Activated CD4-positive, alpha-beta memory T cell treated with anti-CD3 and anti-CD28 coated beads for 36 hours (primary cell): ENCODE measurements at regions not wholly inside any gene's neighbourhood (a gene's known extent, or its start where the extent isn't known, plus 50 kb on each side); places are given as distances from the start of the nearest gene placed in this dataset.

Experiments used
- CTCF ChIA-PET: fragments of 350-600 bp; sonication (Branson Sonifier 250); formaldehyde crosslinking; loops from one replicate; lab custom pipeline; 2021; ENCODE audit warnings: antibody characterized with exemption, inconsistent platforms; lab: Charles Lee
- POLR2A ChIA-PET: fragments of 350-600 bp; sonication (Branson Sonifier 250); formaldehyde crosslinking; loops from one replicate; lab custom pipeline; 2021; ENCODE audit warnings: antibody characterized with exemption; lab: Charles Lee
- DNase-seq: peaks from one replicate; pipeline ENCODE4 v3.0.0-alpha.2; 2020
- H3K27ac Mint-ChIP-seq: one replicate; pipeline ENCODE4 v1.8.0; 2021; ENCODE audit warnings: mixed read lengths
- H3K27me3 Mint-ChIP-seq: one replicate; pipeline ENCODE4 v1.8.0; 2021; ENCODE audit warnings: mixed read lengths
- H3K36me3 Mint-ChIP-seq: one replicate; pipeline ENCODE4 v1.8.0; 2021; ENCODE audit warnings: mixed read lengths
- H3K4me1 Mint-ChIP-seq: one replicate; pipeline ENCODE4 v1.8.0; 2021; ENCODE audit warnings: low read depth, mixed read lengths
- H3K4me3 Mint-ChIP-seq: one replicate; pipeline ENCODE4 v1.8.0; 2021; ENCODE audit warnings: mild to moderate bottlenecking, mixed read lengths
- H3K9me3 Mint-ChIP-seq: one replicate; pipeline ENCODE4 v1.8.0; 2021; ENCODE audit warnings: mixed read lengths
- intact Hi-C: fragments of 100-400 bp; cut with micrococcal nuclease; formaldehyde crosslinking; loops from one replicate; pipeline ENCODE4 v1.15.1; 2023

GRCh38 chr2:104432401-104432800 is 421.5 kb upstream of the POU3F3 start:
- Mint-ChIP-seq H3K9me3 (no peaks in the 10 kb centered on the region), H3K27me3 (peaks cover 2% of the 10 kb centered on the region), H3K27ac (no peak overlapping the region), H3K36me3 (no peaks in the 10 kb centered on the region), H3K4me3 (no peak overlapping the region), H3K4me1 (peaks cover 7% of the 10 kb centered on the region)
- ChIA-PET POLR2A (no interaction called here), CTCF (no interaction called here)
- intact Hi-C loops = no loop called here
- DNase-seq = no peak

- Mint-ChIP-seq H3K27ac (no peak overlapping the region), H3K4me1 (peaks cover 7% of the 10 kb centered on the region), H3K27me3 (peaks cover 2% of the 10 kb centered on the region), H3K9me3 (no peaks in the 10 kb centered on the region), H3K4me3 (no peak overlapping the region), H3K36me3 (no peaks in the 10 kb centered on the region)
- intact Hi-C loops = no loop called here
- DNase-seq = no peak
- POLR2A ChIA-PET = no interaction called here
- CTCF ChIA-PET = no interaction called here
These were observed 420.9 kb upstream of the POU3F3 start for GRCh38 chr2:104432991-104433390.

- no peak for DNase-seq
- no peak overlapping the region for H3K27ac Mint-ChIP-seq
- ChIA-PET POLR2A (no interaction called here), CTCF (no interaction called here)
- H3K27me3 Mint-ChIP-seq = peaks cover 2% of the 10 kb centered on the region
- H3K4me3 Mint-ChIP-seq = no peak overlapping the region
- intact Hi-C loops = no loop called here
- no peaks in the 10 kb centered on the region for H3K9me3 Mint-ChIP-seq
- no peaks in the 10 kb centered on the region for H3K36me3 Mint-ChIP-seq
- peaks cover 7% of the 10 kb centered on the region for H3K4me1 Mint-ChIP-seq
These were observed 420.3 kb upstream of the POU3F3 start for GRCh38 chr2:104433657-104434056.

GRCh38 chr2:104434318-104434792 is 419.6 kb upstream of the POU3F3 start:
- Mint-ChIP-seq H3K36me3 (no peaks in the 10 kb centered on the region), H3K4me3 (peak overlapping the region; percentile 40), H3K4me1 (peaks cover 7% of the 10 kb centered on the region), H3K27me3 (peaks cover 2% of the 10 kb centered on the region), H3K27ac (no peak overlapping the region), H3K9me3 (no peaks in the 10 kb centered on the region)
- DNase-seq = peak; percentile 29
- ChIA-PET POLR2A (no interaction called here), CTCF (no interaction called here)
- intact Hi-C loops = no loop called here

GRCh38 chr2:104434966-104435365 is 418.9 kb upstream of the POU3F3 start:
- ChIA-PET CTCF (interaction anchor here (1.4 kb wide), 1 partner anchor 9 kb away, joined by 3 read pairs; no protein-coding TSS in a partner anchor), POLR2A (no interaction called here)
- no peak overlapping the region for H3K4me3 Mint-ChIP-seq
- no peak overlapping the region for H3K27ac Mint-ChIP-seq
- H3K27me3 Mint-ChIP-seq = peaks cover 2% of the 10 kb centered on the region
- H3K4me1 Mint-ChIP-seq = peaks cover 7% of the 10 kb centered on the region
- no peak for DNase-seq
- no peaks in the 10 kb centered on the region for H3K36me3 Mint-ChIP-seq
- no peaks in the 10 kb centered on the region for H3K9me3 Mint-ChIP-seq
- intact Hi-C loops = no loop called here

GRCh38 chr2:104438481-104438880 is 415.4 kb upstream of the POU3F3 start:
- peaks cover 7% of the 10 kb centered on the region for H3K4me1 Mint-ChIP-seq

GRCh38 chr2:104443145-104443544 is 410.8 kb upstream of the POU3F3 start:
- DNase-seq = peak; percentile 21
- Mint-ChIP-seq H3K4me3 (no peak overlapping the region), H3K9me3 (no peaks in the 10 kb centered on the region), H3K27ac (no peak overlapping the region), H3K27me3 (no peaks in the 10 kb centered on the region), H3K36me3 (no peaks in the 10 kb centered on the region), H3K4me1 (peaks cover 3% of the 10 kb centered on the region)
- intact Hi-C loops = no loop called here
- CTCF ChIA-PET = interaction anchor here (0.6 kb wide), 1 partner anchor 723 kb away, joined by 4 read pairs; no protein-coding TSS in a partner anchor
- POLR2A ChIA-PET = no interaction called here

More at GRCh38 chr2:104438481-104438880, 415.4 kb upstream of the POU3F3 start:
- Mint-ChIP-seq H3K36me3 (no peaks in the 10 kb centered on the region), H3K9me3 (no peaks in the 10 kb centered on the region), H3K27ac (no peak overlapping the region), H3K27me3 (no peaks in the 10 kb centered on the region), H3K4me3 (no peak overlapping the region)
- no peak for DNase-seq
- POLR2A ChIA-PET = no interaction called here
- CTCF ChIA-PET = no interaction called here
- intact Hi-C loops = no loop called here

GRCh38 chr2:104444392-104444791 is 409.5 kb upstream of the POU3F3 start:
- no peak overlapping the region for H3K27ac Mint-ChIP-seq
- ChIA-PET CTCF (interaction anchor here (1.4 kb wide), 1 partner anchor 9 kb away, joined by 3 read pairs; no protein-coding TSS in a partner anchor), POLR2A (no interaction called here)
- no peak overlapping the region for H3K4me3 Mint-ChIP-seq
- peaks cover 6% of the 10 kb centered on the region for H3K4me1 Mint-ChIP-seq
- no peak for DNase-seq
- H3K9me3 Mint-ChIP-seq = no peaks in the 10 kb centered on the region
- H3K36me3 Mint-ChIP-seq = no peaks in the 10 kb centered on the region
- H3K27me3 Mint-ChIP-seq = no peaks in the 10 kb centered on the region
- intact Hi-C loops = no loop called here

GRCh38 chr2:104444889-104445288 is 409.0 kb upstream of the POU3F3 start:
- peaks cover 6% of the 10 kb centered on the region for H3K4me1 Mint-ChIP-seq
- DNase-seq = peak; percentile 20
- POLR2A ChIA-PET = no interaction called here
- no peak overlapping the region for H3K27ac Mint-ChIP-seq
- CTCF ChIA-PET = interaction anchor here (1.4 kb wide), 1 partner anchor 10 kb away, joined by 3 read pairs; no protein-coding TSS in a partner anchor
- H3K4me3 Mint-ChIP-seq = no peak overlapping the region
- H3K27me3 Mint-ChIP-seq = no peaks in the 10 kb centered on the region
- H3K9me3 Mint-ChIP-seq = no peaks in the 10 kb centered on the region
- intact Hi-C loops = no loop called here
- H3K36me3 Mint-ChIP-seq = no peaks in the 10 kb centered on the region

GRCh38 chr2:104447831-104448434 is 406.0 kb upstream of the POU3F3 start:
- no peak overlapping the region for H3K4me3 Mint-ChIP-seq
- POLR2A ChIA-PET = no interaction called here

GRCh38 chr2:104448661-104449440 is 405.1 kb upstream of the POU3F3 start:
- H3K27me3 Mint-ChIP-seq = no peaks in the 10 kb centered on the region
- intact Hi-C loops = no loop called here
- ChIA-PET POLR2A (no interaction called here), CTCF (no interaction called here)
- no peak for DNase-seq
- no peak overlapping the region for H3K4me3 Mint-ChIP-seq
- no peak overlapping the region for H3K27ac Mint-ChIP-seq
- peaks cover 6% of the 10 kb centered on the region for H3K4me1 Mint-ChIP-seq
- no peaks in the 10 kb centered on the region for H3K9me3 Mint-ChIP-seq
- H3K36me3 Mint-ChIP-seq = no peaks in the 10 kb centered on the region

More at GRCh38 chr2:104447831-104448434, 406.0 kb upstream of the POU3F3 start:
- DNase-seq = no peak
- H3K4me1 Mint-ChIP-seq = peaks cover 6% of the 10 kb centered on the region
- no peaks in the 10 kb centered on the region for H3K36me3 Mint-ChIP-seq
- H3K9me3 Mint-ChIP-seq = no peaks in the 10 kb centered on the region
- H3K27me3 Mint-ChIP-seq = no peaks in the 10 kb centered on the region
- intact Hi-C loops = no loop called here
- CTCF ChIA-PET = no interaction called here
- no peak overlapping the region for H3K27ac Mint-ChIP-seq

- POLR2A ChIA-PET = no interaction called here
- CTCF ChIA-PET = no interaction called here
- H3K27ac Mint-ChIP-seq = no peak overlapping the region
- H3K4me1 Mint-ChIP-seq = peaks cover 6% of the 10 kb centered on the region
- intact Hi-C loops = no loop called here
- H3K27me3 Mint-ChIP-seq = no peaks in the 10 kb centered on the region
- DNase-seq = no peak
- H3K9me3 Mint-ChIP-seq = no peaks in the 10 kb centered on the region
- H3K4me3 Mint-ChIP-seq = no peak overlapping the region
- no peaks in the 10 kb centered on the region for H3K36me3 Mint-ChIP-seq
These were observed 401.4 kb upstream of the POU3F3 start for GRCh38 chr2:104452558-104452957.
